Hippocampal formation (tissue), 2 donors: ENCODE measurements at regions not wholly inside any gene's neighbourhood (a gene's known extent, or its start where the extent isn't known, plus 50 kb on each side); places are given as distances from the start of the nearest gene placed in this dataset.

Source experiments
- DNase-seq, 2 donors: peaks; one replicate each; lab custom pipeline; 2025; lab: John Stamatoyannopoulos, UW

GRCh38 chr10:4197676-4198075 lies 412.7 kb upstream of the KLF6 start:
- no peak for DNase-seq

GRCh38 chr10:4196771-4197390 lies 411.9 kb upstream of the KLF6 start:
- no peak for DNase-seq

- DNase-seq = no peak
These were observed 411.2 kb upstream of the KLF6 start for GRCh38 chr10:4196183-4196582.

GRCh38 chr10:4195213-4195612 lies 410.2 kb upstream of the KLF6 start:
- no peak for DNase-seq

- no peak for DNase-seq
These were observed 409.2 kb upstream of the KLF6 start for GRCh38 chr10:4194231-4194630.

- no peak for DNase-seq
These were observed 406.9 kb upstream of the KLF6 start for GRCh38 chr10:4191894-4192293.

GRCh38 chr10:4191354-4191753 lies 406.3 kb upstream of the KLF6 start:
- no peak for DNase-seq

- DNase-seq = no peak
These were observed 405.9 kb upstream of the KLF6 start for GRCh38 chr10:4190876-4191275.

- DNase-seq = no peak
These were observed 404.3 kb upstream of the KLF6 start for GRCh38 chr10:4189281-4189680.

- DNase-seq = no peak
These were observed 403.4 kb upstream of the KLF6 start for GRCh38 chr10:4188406-4188805.

GRCh38 chr10:4186849-4187540 lies 402.0 kb upstream of the KLF6 start:
- no peak for DNase-seq

- DNase-seq = no peak
These were observed 398.8 kb upstream of the KLF6 start for GRCh38 chr10:4183761-4184261.

GRCh38 chr10:4181621-4182049 lies 396.6 kb upstream of the KLF6 start:
- no peak for DNase-seq

- no peak for DNase-seq
These were observed 396.1 kb upstream of the KLF6 start for GRCh38 chr10:4181081-4181480.

- no peak for DNase-seq
These were observed 392.8 kb upstream of the KLF6 start for GRCh38 chr10:4177791-4178190.

GRCh38 chr10:4176500-4177281 lies 391.7 kb upstream of the KLF6 start:
- no peak for DNase-seq

- no peak for DNase-seq
These were observed 389.2 kb upstream of the KLF6 start for GRCh38 chr10:4174197-4174596.

- DNase-seq = no peak
These were observed 385.8 kb upstream of the KLF6 start for GRCh38 chr10:4170633-4171314.

- no peak for DNase-seq
These were observed 385.2 kb upstream of the KLF6 start for GRCh38 chr10:4170181-4170580.

- DNase-seq = no peak
These were observed 384.4 kb upstream of the KLF6 start for GRCh38 chr10:4169448-4169847.

- no peak for DNase-seq
These were observed 382.2 kb upstream of the KLF6 start for GRCh38 chr10:4167216-4167615.

- DNase-seq = no peak
These were observed 377.7 kb upstream of the KLF6 start for GRCh38 chr10:4162571-4163286.
